ENCODE measurements at regions not wholly inside any gene's neighbourhood (a gene's known extent, or its start where the extent isn't known, plus 50 kb on each side); places are given as distances from the start of the nearest gene placed in this dataset.

- no peaks in the 10 kb centered on the region for H3K36me3 ChIP-seq (ENCODE audit: control insufficient read depth in 1 of 2, insufficient read depth in 2 of 2, low read length in 2 of 2)
- no peaks in the 10 kb centered on the region for H3K4me1 ChIP-seq (ENCODE audit: control insufficient read depth in 1 of 2, insufficient read depth in 2 of 2, low read length in 2 of 2)
- no peaks in the 10 kb centered on the region for H3K27me3 ChIP-seq (ENCODE audit: insufficient read depth, low read length)
- no peaks in the 10 kb centered on the region for H3K9me3 ChIP-seq (ENCODE audit: control insufficient read depth in 1 of 2, insufficient read depth in 1 of 2, low read depth in 1 of 2, low read length in 2 of 2)
- H3K4me2 ChIP-seq (ENCODE audit: low read length): no peak overlapping the region
- no TSS peak for BruUV-seq (replicated peaks)
- H3K79me2 ChIP-seq (ENCODE audit: insufficient read depth, low read length): no peaks in the 10 kb centered on the region
- TF ChIP-seq ZFX (IDR thresholded peaks at IDR 0.05) (no peak), SIN3A (IDR thresholded peaks at IDR 0.05; ENCODE audit: low read depth) (no peak), FOSL1 (IDR thresholded peaks at IDR 0.05; ENCODE audit: low read depth) (no peak), EZH2 (IDR thresholded peaks at IDR 0.05) (no peak), ZNF274 (IDR thresholded peaks at IDR 0.05; ENCODE audit: low read depth, low read length) (no peak), ELF1 (IDR thresholded peaks at IDR 0.05; ENCODE audit: borderline replicate concordance, low read depth) (no peak), REST (IDR thresholded peaks at IDR 0.05; ENCODE audit: low read depth) (no peak), CBX3 (IDR thresholded peaks at IDR 0.05; ENCODE audit: low read depth) (no peak), EZH2phosphoT487 (IDR thresholded peaks at IDR 0.05; ENCODE audit: borderline replicate concordance) (no peak), SP1 (IDR thresholded peaks at IDR 0.05; ENCODE audit: low read depth) (no peak), EGR1 (IDR thresholded peaks at IDR 0.05; ENCODE audit: low read depth) (no peak), SRF (IDR thresholded peaks at IDR 0.05; ENCODE audit: low read depth) (no peak), CTCF (IDR thresholded peaks at IDR 0.05 in 2 of 3, conservative IDR thresholded peaks at IDR 0.05 in 1 of 3; ENCODE audit: borderline replicate concordance in 1 of 3, insufficient read depth in 1 of 3, low read depth in 2 of 3, low read length in 2 of 3) (no peak), JUND (IDR thresholded peaks at IDR 0.05) (no peak), MAX (IDR thresholded peaks at IDR 0.05) (no peak), YY1 (IDR thresholded peaks at IDR 0.05; ENCODE audit: extremely low read depth, insufficient replicate concordance, low read depth, low read length) (no peak), TCF7L2 (IDR thresholded peaks at IDR 0.05; ENCODE audit: borderline replicate concordance, extremely low read depth, insufficient read depth, insufficient read length) (no peak)
- H4K20me1 ChIP-seq (ENCODE audit: insufficient read depth): no peaks in the 10 kb centered on the region
- POLR2A ChIA-PET: no interaction called here
- intact Hi-C loops (cut with micrococcal nuclease): no loop called here
- no peaks in the 10 kb centered on the region for H3K9me2 ChIP-seq (ENCODE audit: insufficient read depth)
- no peak overlapping the region for H2AFZ ChIP-seq (ENCODE audit: low read depth, low read length, poor library complexity, severe bottlenecking)
- no peak overlapping the region for H3K27ac ChIP-seq (ENCODE audit: low read depth, low read length)
- RAD21 ChIA-PET (ENCODE audit: low non-redundant PET in 1 of 2, low total read pairs in 2 of 2, uncharacterized antibody in 2 of 2, unreplicated experiment in 2 of 2): no interaction called here
- CTCF ChIA-PET: interaction anchor here (1.3 kb wide), 1 partner anchor 382 kb away, joined by 3 read pairs; no protein-coding TSS in a partner anchor
- no peak overlapping the region for H3K9ac ChIP-seq (ENCODE audit: low read length)
- no peak overlapping the region for H3K4me3 ChIP-seq (replicated peaks in 1 of 2; ENCODE audit: low read depth in 1 of 2, low read length in 2 of 2)
- ATAC-seq: no peak
- no peak for DNase-seq (ENCODE audit: low read depth, low spot score)
These were observed 230.7 kb upstream of the RBMS3 start for GRCh38 chr3:29050155-29050554.

Data from HCT116 (cell line).